ENCODE measurements at regions not wholly inside any gene's neighbourhood (a gene's known extent, or its start where the extent isn't known, plus 50 kb on each side); places are given as distances from the start of the nearest gene placed in this dataset.
"Not testable (repeated sequence)": the region's sequence is repeated elsewhere in the genome, so short reads cannot be mapped to it uniquely, and the experiment has no call there.

- Histone ChIP-seq H3K36me3 (no peaks in the 10 kb centered on the region), H3K4me1 (no peaks in the 10 kb centered on the region), H3K4me3 (no peak overlapping the region), H3K27me3 (no peaks in the 10 kb centered on the region), H3K9me3 (peaks cover 0 to 5% (median 0%) of the 10 kb centered on the region in 12 donors), H3K27ac (no peak overlapping the region)
- intact Hi-C loops (cut with DNase I), result no loop called here
- DNase-seq (no peak), ATAC-seq (no peak)
- TF ChIP-seq POLR2A (IDR thresholded peaks at IDR 0.05) (no peak), CTCF (IDR thresholded peaks at IDR 0.05) (no peak)
Observed at GRCh38 chr20:11705512-11705911, 212.2 kb upstream of the BTBD3 start.

GRCh38 chr20:11708223-11708622 is 209.5 kb upstream of the BTBD3 start:
- intact Hi-C loops (cut with DNase I); H3K36me3 ChIP-seq; H3K4me1 ChIP-seq; H3K27ac ChIP-seq; H3K9me3 ChIP-seq; ATAC-seq; H3K4me3 ChIP-seq; DNase-seq; H3K27me3 ChIP-seq: not testable (repeated sequence)
- WGBS, 4 donors, result 94 to 97% (median 95%) methylated on average over 9 of the region's 9 CpGs

GRCh38 chr20:11711214-11711613 is 206.5 kb upstream of the BTBD3 start:
- H3K27me3 ChIP-seq, result no peaks in the 10 kb centered on the region
- TF ChIP-seq CTCF (IDR thresholded peaks at IDR 0.05), result no peak
- no peak for TF ChIP-seq POLR2A (IDR thresholded peaks at IDR 0.05)
- no peaks in the 10 kb centered on the region for H3K36me3 ChIP-seq
- no peak overlapping the region for H3K27ac ChIP-seq
- no peaks in the 10 kb centered on the region for H3K4me1 ChIP-seq
- WGBS, 4 donors, result 78 to 90% (median 84%) methylated on average over 5 of the region's 5 CpGs
- intact Hi-C loops (cut with DNase I), result no loop called here
- ATAC-seq, result no peak
- no peak for DNase-seq
- peaks cover 0 to 6% (median 0%) of the 10 kb centered on the region in 12 donors for H3K9me3 ChIP-seq
- no peak overlapping the region for H3K4me3 ChIP-seq

- intact Hi-C loops (cut with DNase I), result no loop called here
- no peaks in the 10 kb centered on the region for H3K4me1 ChIP-seq
Observed at GRCh38 chr20:11712639-11713160, 205.0 kb upstream of the BTBD3 start.

More at GRCh38 chr20:11712639-11713160, 205.0 kb upstream of the BTBD3 start:
- no peak for TF ChIP-seq CTCF (IDR thresholded peaks at IDR 0.05)
- TF ChIP-seq POLR2A (IDR thresholded peaks at IDR 0.05), result no peak
- Histone ChIP-seq H3K4me3 (no peak overlapping the region), H3K36me3 (no peaks in the 10 kb centered on the region), H3K9me3 (peaks cover 0 to 6% (median 0%) of the 10 kb centered on the region in 12 donors), H3K27ac (no peak overlapping the region), H3K27me3 (no peaks in the 10 kb centered on the region)
- no peak for ATAC-seq
- WGBS, 4 donors, result 62 to 72% (median 65%) methylated on average over 3 of the region's 3 CpGs
- no peak for DNase-seq
